Astrocyte (in vitro differentiated cells and primary cell): ENCODE measurements at regions not wholly inside any gene's neighbourhood (a gene's known extent, or its start where the extent isn't known, plus 50 kb on each side); places are given as distances from the start of the nearest gene placed in this dataset.

Experiments
- DNase-seq: peaks from one replicate; pipeline ENCODE4 v3.0.0-alpha.2; 2010; ENCODE audit warnings: low read depth
- FAIRE-seq: peaks from 2 replicates; lab custom pipeline; 2011; peaks lifted over from hg19 to GRCh38; lab: Jason Lieb, UNC
- H2AFZ ChIP-seq: 2 replicates; pipeline ENCODE4 v1.6.0; 2012; ENCODE audit warnings: low read depth, low read length, inconsistent platforms
- H3K27ac ChIP-seq: 2 replicates; pipeline ENCODE4 v1.5.1; 2011; ENCODE audit warnings: low read depth, low read length, inconsistent platforms
- H3K27me3 ChIP-seq: 2 replicates; pipeline ENCODE4 v1.6.0; 2011; ENCODE audit warnings: low read length, inconsistent platforms; ENCODE audit not compliant: insufficient read depth
- H3K36me3 ChIP-seq: 2 replicates; pipeline ENCODE4 v1.5.1; 2011; ENCODE audit warnings: low read length, inconsistent platforms; ENCODE audit not compliant: insufficient read depth
- H3K4me1 ChIP-seq: 2 replicates; pipeline ENCODE4 v1.5.1; 2011; ENCODE audit warnings: low read length, inconsistent platforms; ENCODE audit not compliant: insufficient read depth
- H3K4me2 ChIP-seq: 2 replicates; pipeline ENCODE4 v1.6.0; 2012; ENCODE audit warnings: low read length, inconsistent platforms
- H3K4me3 ChIP-seq: 2 replicates; pipeline ENCODE4 v1.5.1; 2011; ENCODE audit warnings: low read depth, mild to moderate bottlenecking, low read length, inconsistent platforms; ENCODE audit not compliant: insufficient read depth
- H3K79me2 ChIP-seq: 2 replicates; pipeline ENCODE4 v1.6.0; 2012; ENCODE audit warnings: mild to moderate bottlenecking, low read length, inconsistent platforms; ENCODE audit not compliant: insufficient read depth
- H3K9ac ChIP-seq: 2 replicates; pipeline ENCODE4 v1.6.0; 2012; ENCODE audit warnings: mild to moderate bottlenecking, low read length, inconsistent platforms
- H3K9me3 ChIP-seq: 2 replicates; pipeline ENCODE4 v1.5.1; 2012; ENCODE audit warnings: low read depth, mild to moderate bottlenecking, low read length, inconsistent platforms; ENCODE audit not compliant: insufficient read depth
- H4K20me1 ChIP-seq: 2 replicates; pipeline ENCODE4 v1.6.0; 2012; ENCODE audit warnings: low read length, inconsistent platforms; ENCODE audit not compliant: insufficient read depth
- H3K27ac Mint-ChIP-seq: one replicate; pipeline ENCODE4 v1.8.0; 2021; ENCODE audit warnings: mild to moderate bottlenecking, mixed read lengths; ENCODE audit not compliant: unreplicated experiment
- H3K27me3 Mint-ChIP-seq: one replicate; pipeline ENCODE4 v1.8.0; 2021; ENCODE audit warnings: low read depth, mixed read lengths; ENCODE audit not compliant: unreplicated experiment
- H3K36me3 Mint-ChIP-seq: one replicate; pipeline ENCODE4 v1.8.0; 2021; ENCODE audit warnings: low read depth, mixed read lengths; ENCODE audit not compliant: unreplicated experiment
- H3K4me1 Mint-ChIP-seq: one replicate; pipeline ENCODE4 v1.8.0; 2021; ENCODE audit warnings: low read depth, mixed read lengths; ENCODE audit not compliant: unreplicated experiment
- H3K4me3 Mint-ChIP-seq: one replicate; pipeline ENCODE4 v1.8.0; 2021; ENCODE audit warnings: mild to moderate bottlenecking, moderate library complexity, mixed read lengths; ENCODE audit not compliant: unreplicated experiment
- H3K9me3 Mint-ChIP-seq: one replicate; pipeline ENCODE4 v1.8.0; 2021; ENCODE audit warnings: mild to moderate bottlenecking, mixed read lengths; ENCODE audit not compliant: unreplicated experiment
- CTCF ChIP-seq: IDR thresholded peaks from 2 replicates; pipeline ENCODE4 v1.5.1; 2011; ENCODE audit warnings: low read depth, mild to moderate bottlenecking, inconsistent platforms, low read length, moderate library complexity; ENCODE audit not compliant: insufficient read depth
- EZH2 ChIP-seq: IDR thresholded peaks from 2 replicates; pipeline ENCODE4 v1.6.1; 2012; ENCODE audit warnings: mild to moderate bottlenecking, low read length, inconsistent platforms; ENCODE audit not compliant: insufficient read depth

GRCh38 chr4:33561259-33561658 lies 2683.1 kb downstream of the ARAP2 start:
- FAIRE-seq (no peak), DNase-seq (no peak)
- Mint-ChIP-seq H3K4me3 (no peak overlapping the region), H3K9me3 (no peaks in the 10 kb centered on the region), H3K36me3 (no peaks in the 10 kb centered on the region), H3K27me3 (no peaks in the 10 kb centered on the region), H3K4me1 (no peaks in the 10 kb centered on the region), H3K27ac (no peak overlapping the region)
- H3K4me2 ChIP-seq, result no peak overlapping the region
- H3K4me1 ChIP-seq, result no peaks in the 10 kb centered on the region
- H3K27me3 ChIP-seq, result no peaks in the 10 kb centered on the region
- H4K20me1 ChIP-seq, result no peaks in the 10 kb centered on the region
- no peaks in the 10 kb centered on the region for H3K9me3 ChIP-seq
- H2AFZ ChIP-seq, result no peak overlapping the region
- no peak overlapping the region for H3K4me3 ChIP-seq
- no peaks in the 10 kb centered on the region for H3K36me3 ChIP-seq
- H3K27ac ChIP-seq, result no peak overlapping the region
- H3K9ac ChIP-seq, result no peak overlapping the region
- TF ChIP-seq EZH2 (no peak), CTCF (no peak)
- H3K79me2 ChIP-seq, result no peaks in the 10 kb centered on the region

DNA sequence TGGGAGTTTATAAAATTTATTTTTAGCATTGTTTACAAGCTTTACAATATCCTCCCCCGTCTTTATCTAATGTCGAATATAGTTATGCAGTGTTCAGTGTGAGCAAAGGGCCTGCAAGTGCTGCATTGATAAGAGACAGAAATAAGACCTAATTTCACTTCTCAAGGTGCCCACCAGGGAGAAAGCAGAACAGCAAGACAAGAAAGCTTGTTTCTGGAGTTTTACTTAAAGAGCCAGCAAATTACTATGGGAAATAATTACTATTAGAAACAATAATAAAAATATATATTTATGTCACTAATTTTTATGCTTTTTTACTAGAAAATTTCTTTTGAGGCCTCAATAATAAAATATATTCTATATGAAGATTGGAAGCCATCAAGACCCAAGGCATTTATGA lies 2677.7 kb downstream of the ARAP2 start:
- H3K4me3 Mint-ChIP-seq, result no peak overlapping the region

More for the DNA sequence above, 2677.7 kb downstream of the ARAP2 start:
- no peak overlapping the region for H3K9ac ChIP-seq
- H3K27ac ChIP-seq, result no peak overlapping the region
- no peak overlapping the region for H2AFZ ChIP-seq
- FAIRE-seq, result no peak
- DNase-seq, result no peak
- no peaks in the 10 kb centered on the region for H3K36me3 ChIP-seq
- no peaks in the 10 kb centered on the region for H3K79me2 ChIP-seq
- no peak overlapping the region for H3K4me3 ChIP-seq
- H3K36me3 Mint-ChIP-seq, result no peaks in the 10 kb centered on the region
- H3K9me3 Mint-ChIP-seq, result no peaks in the 10 kb centered on the region
- no peaks in the 10 kb centered on the region for H3K4me1 Mint-ChIP-seq
- no peaks in the 10 kb centered on the region for H4K20me1 ChIP-seq
- TF ChIP-seq CTCF (no peak), EZH2 (no peak)
- no peaks in the 10 kb centered on the region for H3K27me3 ChIP-seq
- no peak overlapping the region for H3K27ac Mint-ChIP-seq
- no peaks in the 10 kb centered on the region for H3K4me1 ChIP-seq
- H3K27me3 Mint-ChIP-seq, result no peaks in the 10 kb centered on the region
- H3K4me2 ChIP-seq, result no peak overlapping the region
- no peaks in the 10 kb centered on the region for H3K9me3 ChIP-seq
